Neural cell (in vitro differentiated cells): ENCODE measurements at regions not wholly inside any gene's neighbourhood (a gene's known extent, or its start where the extent isn't known, plus 50 kb on each side); places are given as distances from the start of the nearest gene placed in this dataset.

Source experiments
- CTCF ChIP-seq: fragments of 450-650 bp; IDR thresholded peaks from 2 replicates; pipeline ENCODE4 v1.5.1; 2014; ENCODE audit warnings: antibody characterized with exemption, mild to moderate bottlenecking, moderate library complexity; ENCODE audit not compliant: poor library complexity, severe bottlenecking
- POLR2AphosphoS5 ChIP-seq: IDR thresholded peaks from 2 replicates; pipeline ENCODE4 v1.6.1; 2012

- TF ChIP-seq POLR2AphosphoS5 (no peak), CTCF (no peak)
Observed at GRCh38 chr2:41919135-41919534, 128.7 kb upstream of the PKDCC start.
